GM10266 (cell line): ENCODE measurements at regions not wholly inside any gene's neighbourhood (a gene's known extent, or its start where the extent isn't known, plus 50 kb on each side); places are given as distances from the start of the nearest gene placed in this dataset.

Experiments
- DNase-seq: peaks from one replicate; pipeline ENCODE4 v3.0.0; 2012; ENCODE audit errors: extremely low spot score
- CTCF ChIP-seq: IDR thresholded peaks from 2 replicates; pipeline ENCODE4 v1.5.1; 2012; ENCODE audit warnings: mild to moderate bottlenecking, low read depth; ENCODE audit not compliant: control insufficient read depth, insufficient read depth; ENCODE audit errors: missing control alignments

GRCh38 chr6:137417396-137417795, 76.8 kb downstream of the OLIG3 start:
- TF ChIP-seq CTCF, result no peak
- DNase-seq, result no peak

GRCh38 chr6:137416376-137417109, 77.7 kb downstream of the OLIG3 start:
- DNase-seq, result no peak
- no peak for TF ChIP-seq CTCF

- no peak for TF ChIP-seq CTCF
- DNase-seq, result no peak
These were observed 78.4 kb downstream of the OLIG3 start for GRCh38 chr6:137415834-137416190.

- peak; percentile 70 for TF ChIP-seq CTCF
- peak; percentile 53 for DNase-seq
These were observed 78.9 kb downstream of the OLIG3 start for GRCh38 chr6:137415127-137415833.

- no peak for DNase-seq
- TF ChIP-seq CTCF, result no peak
These were observed 79.6 kb downstream of the OLIG3 start for GRCh38 chr6:137414599-137414998.

GRCh38 chr6:137413482-137413881, 80.7 kb downstream of the OLIG3 start:
- no peak for DNase-seq
- TF ChIP-seq CTCF, result no peak

- TF ChIP-seq CTCF, result no peak
- DNase-seq, result no peak
These were observed 81.6 kb downstream of the OLIG3 start for GRCh38 chr6:137412562-137412961.
